Endodermal cell (in vitro differentiated cells): ENCODE measurements at regions not wholly inside any gene's neighbourhood (a gene's known extent, or its start where the extent isn't known, plus 50 kb on each side); places are given as distances from the start of the nearest gene placed in this dataset.

Experiments used
- DNase-seq: peaks from one replicate; pipeline ENCODE4 v3.0.0-alpha.2; 2017
- H3K27ac ChIP-seq: 2 replicates; pipeline ENCODE4 v1.5.1; 2013; ENCODE audit warnings: mild to moderate bottlenecking, low read depth, low read length, moderate library complexity
- H3K27me3 ChIP-seq: 2 replicates; pipeline ENCODE4 v1.6.1; 2013; ENCODE audit warnings: mild to moderate bottlenecking, low read length, moderate library complexity; ENCODE audit not compliant: insufficient read depth, control insufficient read depth, poor library complexity, severe bottlenecking
- H3K36me3 ChIP-seq: 2 replicates; pipeline ENCODE4 v1.7.0; 2013; ENCODE audit warnings: mild to moderate bottlenecking, low read length, moderate library complexity; ENCODE audit not compliant: control insufficient read depth, insufficient read depth
- H3K4me1 ChIP-seq: one replicate; pipeline ENCODE4 v1.7.0; 2013; ENCODE audit warnings: low read length; ENCODE audit not compliant: control insufficient read depth, insufficient read depth
- H3K4me3 ChIP-seq: 2 replicates; pipeline ENCODE4 v1.5.1; 2013; ENCODE audit warnings: mild to moderate bottlenecking, low read length, moderate library complexity
- H3K9ac ChIP-seq: 2 replicates; pipeline ENCODE4 v1.6.1; 2013; ENCODE audit warnings: mild to moderate bottlenecking, low read length, moderate library complexity; ENCODE audit not compliant: poor library complexity, severe bottlenecking; ENCODE audit errors: extremely low read depth
- H3K9me3 ChIP-seq: 2 replicates; pipeline ENCODE4 v1.6.1; 2013; ENCODE audit warnings: mild to moderate bottlenecking, low read length, moderate library complexity; ENCODE audit not compliant: control insufficient read depth
- H3K27ac Mint-ChIP-seq: 2 replicates; pipeline ENCODE4 v1.8.0; 2020; ENCODE audit warnings: mixed read lengths
- H3K27me3 Mint-ChIP-seq: 2 replicates; pipeline ENCODE4 v1.8.0; 2021; ENCODE audit warnings: mild to moderate bottlenecking, mixed read lengths; ENCODE audit not compliant: insufficient read depth
- H3K36me3 Mint-ChIP-seq: 2 replicates; pipeline ENCODE4 v1.8.0; 2020; ENCODE audit warnings: low read depth, mixed read lengths
- H3K4me1 Mint-ChIP-seq: 2 replicates; pipeline ENCODE4 v1.8.0; 2020; ENCODE audit warnings: mixed read lengths
- H3K4me3 Mint-ChIP-seq: 2 replicates; pipeline ENCODE4 v1.8.0; 2020; ENCODE audit warnings: mild to moderate bottlenecking, moderate library complexity, mixed read lengths
- H3K9me3 Mint-ChIP-seq: 2 replicates; pipeline ENCODE4 v1.8.0; 2020; ENCODE audit warnings: mild to moderate bottlenecking, mixed read lengths
- WGBS, 2 experiments: methylation state at CpG; one replicate each; pipeline versions ENCODE4 v1.1.5 to v1.1.7; 2013; ENCODE audit warnings: missing lambda C conversion rate in 2 of 2, mixed read lengths in 1 of 2; ENCODE audit not compliant: insufficient coverage in 1 of 2, insufficient read length in 1 of 2; 5-methylcytosine and 5-hydroxymethylcytosine counted together
- TF ChIP-seq, protein P1 (sequence below): fragments of 200-600 bp; sonication (generic); conservative IDR thresholded peaks from 2 replicates; pipeline ENCODE4 v1.5.0; 2021; ENCODE audit warnings: antibody characterized with exemption, mild to moderate bottlenecking

DNA sequence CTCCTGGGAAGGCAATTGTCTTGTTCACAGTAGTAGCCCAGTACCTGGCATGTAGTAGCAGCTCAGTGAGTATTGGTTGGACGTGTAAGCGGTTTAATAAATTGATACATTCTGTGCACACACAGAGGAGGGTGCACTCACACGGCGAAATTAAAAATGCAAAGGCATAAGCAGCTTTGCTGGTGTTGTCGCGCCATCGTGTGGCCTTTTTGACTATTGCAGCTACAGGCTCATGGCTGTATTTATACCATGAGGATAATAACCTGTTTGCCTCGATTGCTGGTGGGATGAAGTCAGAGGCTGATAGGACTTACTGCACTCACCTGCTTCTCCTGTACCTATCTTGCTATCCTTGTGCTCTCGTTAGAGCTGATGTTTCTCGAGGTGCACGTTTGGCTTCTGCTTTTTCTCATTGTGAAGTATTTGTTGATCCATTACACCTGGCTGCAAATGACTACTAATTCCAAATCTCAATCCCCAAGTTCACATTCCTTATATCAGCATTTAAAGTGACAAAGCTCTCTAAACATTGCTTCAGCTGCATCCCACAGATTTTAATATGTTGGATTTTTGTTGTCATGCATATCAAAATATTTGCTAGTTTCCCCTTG lies 61.5 kb downstream of the TBXT start:
- Histone ChIP-seq H3K9ac (no peak overlapping the region), H3K27ac (no peak overlapping the region), H3K4me3 (no peak overlapping the region), H3K27me3 (no peaks in the 10 kb centered on the region), H3K36me3 (no peaks in the 10 kb centered on the region), H3K4me1 (no peaks in the 10 kb centered on the region), H3K9me3 (peaks cover 20% of the 10 kb centered on the region)
- Mint-ChIP-seq H3K9me3 (peaks cover 22% of the 10 kb centered on the region), H3K36me3 (peaks cover 5% of the 10 kb centered on the region), H3K4me3 (no peak overlapping the region), H3K4me1 (peaks cover 5% of the 10 kb centered on the region), H3K27me3 (peaks cover 18% of the 10 kb centered on the region), H3K27ac (no peak overlapping the region)
- 3 to 8% methylated on average over 8 to 11 of the region's 11 CpGs for WGBS, 2 experiments
- DNase-seq, result peak; percentile 92
- TF ChIP-seq, protein P1, sequence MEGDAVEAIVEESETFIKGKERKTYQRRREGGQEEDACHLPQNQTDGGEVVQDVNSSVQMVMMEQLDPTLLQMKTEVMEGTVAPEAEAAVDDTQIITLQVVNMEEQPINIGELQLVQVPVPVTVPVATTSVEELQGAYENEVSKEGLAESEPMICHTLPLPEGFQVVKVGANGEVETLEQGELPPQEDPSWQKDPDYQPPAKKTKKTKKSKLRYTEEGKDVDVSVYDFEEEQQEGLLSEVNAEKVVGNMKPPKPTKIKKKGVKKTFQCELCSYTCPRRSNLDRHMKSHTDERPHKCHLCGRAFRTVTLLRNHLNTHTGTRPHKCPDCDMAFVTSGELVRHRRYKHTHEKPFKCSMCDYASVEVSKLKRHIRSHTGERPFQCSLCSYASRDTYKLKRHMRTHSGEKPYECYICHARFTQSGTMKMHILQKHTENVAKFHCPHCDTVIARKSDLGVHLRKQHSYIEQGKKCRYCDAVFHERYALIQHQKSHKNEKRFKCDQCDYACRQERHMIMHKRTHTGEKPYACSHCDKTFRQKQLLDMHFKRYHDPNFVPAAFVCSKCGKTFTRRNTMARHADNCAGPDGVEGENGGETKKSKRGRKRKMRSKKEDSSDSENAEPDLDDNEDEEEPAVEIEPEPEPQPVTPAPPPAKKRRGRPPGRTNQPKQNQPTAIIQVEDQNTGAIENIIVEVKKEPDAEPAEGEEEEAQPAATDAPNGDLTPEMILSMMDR, result peak; percentile 99

DNA sequence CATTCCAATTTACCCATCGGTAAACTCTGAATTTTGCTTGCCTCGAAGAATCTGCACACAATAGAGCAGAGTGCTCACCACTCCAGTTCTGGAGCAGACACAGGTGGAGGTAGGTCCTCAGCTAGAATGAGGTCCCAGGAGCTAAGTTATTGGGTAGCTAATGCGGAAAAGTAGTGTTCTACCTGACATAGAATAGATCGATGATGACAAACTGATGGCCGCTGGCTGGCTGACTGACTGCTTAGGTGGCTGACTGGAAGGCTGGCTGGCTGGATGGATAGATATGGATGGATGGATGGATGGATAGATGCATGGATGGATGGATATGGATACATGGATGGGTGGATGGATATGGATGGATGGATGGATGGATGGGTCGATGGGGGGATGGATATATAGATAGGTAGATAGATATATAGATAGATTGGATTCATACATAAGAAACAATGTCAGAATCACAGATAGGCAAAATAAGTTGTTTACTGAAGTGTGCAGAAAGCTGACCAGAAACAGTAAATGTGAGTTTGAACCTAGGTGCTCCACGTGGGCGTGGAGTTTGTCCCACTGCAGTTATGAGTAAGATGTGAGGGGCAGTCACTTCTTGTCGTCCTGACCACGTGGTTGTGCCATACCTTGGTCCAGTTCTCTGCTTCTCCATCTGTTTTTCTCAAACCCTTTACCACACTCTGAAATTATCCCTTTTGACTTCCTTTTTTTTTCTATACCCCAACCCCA lies 62.1 kb downstream of the TBXT start:
- Histone ChIP-seq H3K27ac (no peak overlapping the region), H3K36me3 (no peaks in the 10 kb centered on the region), H3K9me3 (peaks cover 27% of the 10 kb centered on the region), H3K9ac (no peak overlapping the region), H3K4me1 (no peaks in the 10 kb centered on the region), H3K27me3 (no peaks in the 10 kb centered on the region), H3K4me3 (no peak overlapping the region)
- TF ChIP-seq, protein P1, result no peak
- no peak for DNase-seq
- Mint-ChIP-seq H3K36me3 (peaks cover 5% of the 10 kb centered on the region), H3K4me3 (no peak overlapping the region), H3K9me3 (peaks cover 29% of the 10 kb centered on the region), H3K4me1 (peaks cover 5% of the 10 kb centered on the region), H3K27ac (no peak overlapping the region), H3K27me3 (peaks cover 20% of the 10 kb centered on the region)
- WGBS, 2 experiments, result 70 to 78% methylated on average over 9 to 10 of the region's 10 CpGs

DNA sequence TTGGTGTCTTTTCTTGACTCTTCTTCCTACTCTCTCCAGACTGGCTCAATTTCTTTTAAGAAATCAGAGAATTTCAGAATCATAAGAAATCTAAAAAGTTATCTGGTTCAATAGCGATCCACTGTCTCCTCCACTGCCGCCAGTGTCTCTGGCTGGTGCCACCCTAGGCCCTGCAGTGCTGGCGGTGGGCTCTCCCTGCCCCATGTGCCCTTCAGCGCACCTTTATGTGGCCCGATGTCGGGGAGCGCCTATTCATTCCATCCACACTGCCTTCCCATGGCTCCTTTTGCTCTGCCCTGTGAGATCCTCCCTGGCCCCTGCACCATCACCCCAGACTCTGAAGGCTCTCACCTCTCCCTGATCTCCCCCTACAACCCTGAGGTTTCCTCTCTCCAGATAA lies 62.8 kb downstream of the TBXT start:
- peaks cover 5% of the 10 kb centered on the region for H3K4me1 Mint-ChIP-seq
- H3K4me3 Mint-ChIP-seq, result no peak overlapping the region
- no peak overlapping the region for H3K4me3 ChIP-seq
- H3K36me3 ChIP-seq, result no peaks in the 10 kb centered on the region
- no peaks in the 10 kb centered on the region for H3K27me3 ChIP-seq
- no peak for DNase-seq
- TF ChIP-seq, protein P1, result no peak
- peaks cover 5% of the 10 kb centered on the region for H3K36me3 Mint-ChIP-seq
- H3K27ac Mint-ChIP-seq, result no peak overlapping the region
- WGBS, 2 experiments, result 92 to 98% methylated on average over 7 of the region's 7 CpGs
- H3K27ac ChIP-seq, result no peak overlapping the region
- peaks cover 20% of the 10 kb centered on the region for H3K27me3 Mint-ChIP-seq
- H3K9ac ChIP-seq, result no peak overlapping the region
- no peaks in the 10 kb centered on the region for H3K4me1 ChIP-seq
- peaks cover 31% of the 10 kb centered on the region for H3K9me3 Mint-ChIP-seq
- H3K9me3 ChIP-seq, result peaks cover 31% of the 10 kb centered on the region
